Right atrium auricular region (tissue), 2 donors: ENCODE measurements at regions not wholly inside any gene's neighbourhood (a gene's known extent, or its start where the extent isn't known, plus 50 kb on each side); places are given as distances from the start of the nearest gene placed in this dataset.

ENCODE experiments used
- DNase-seq: peaks from one replicate; pipeline ENCODE4 v3.0.0-alpha.2; 2019; ENCODE audit warnings: low spot score
- H3K27ac ChIP-seq, 2 donors: fragments of 200-600 bp; sonication (generic); 1 replicate in 1 of 2; 2 replicates in 1 of 2; pipeline ENCODE4 v1.5.1; 2016 to 2019
- H3K27me3 ChIP-seq, 2 donors: fragments of 200-600 bp; sonication (generic); one replicate each; pipeline versions ENCODE4 v1.5.1 to v1.6.0; 2017 to 2019
- H3K36me3 ChIP-seq: fragments of 200-600 bp; sonication (generic); one replicate; pipeline ENCODE4 v1.5.1; 2016
- H3K4me1 ChIP-seq, 2 donors: fragments of 200-600 bp; sonication (generic); one replicate each; pipeline versions ENCODE4 v1.5.1 to v1.6.0; 2017 to 2019
- H3K4me3 ChIP-seq, 2 donors: fragments of 200-600 bp; sonication (generic); 1 replicate in 1 of 2; 2 replicates in 1 of 2; pipeline ENCODE4 v1.5.1; 2017 to 2019; ENCODE audit warnings: mild to moderate bottlenecking in 1 of 2, moderate library complexity in 1 of 2
- H3K9me3 ChIP-seq, 2 donors: fragments of 200-600 bp; sonication (generic); one replicate each; pipeline ENCODE4 v1.5.1; 2019
- TF ChIP-seq, protein P1 (sequence below), 2 donors: fragments of 200-600 bp; sonication (generic); IDR thresholded peaks; one replicate each; pipeline ENCODE4 v1.5.1; 2019; ENCODE audit warnings: antibody characterized with exemption in 2 of 2

DNA sequence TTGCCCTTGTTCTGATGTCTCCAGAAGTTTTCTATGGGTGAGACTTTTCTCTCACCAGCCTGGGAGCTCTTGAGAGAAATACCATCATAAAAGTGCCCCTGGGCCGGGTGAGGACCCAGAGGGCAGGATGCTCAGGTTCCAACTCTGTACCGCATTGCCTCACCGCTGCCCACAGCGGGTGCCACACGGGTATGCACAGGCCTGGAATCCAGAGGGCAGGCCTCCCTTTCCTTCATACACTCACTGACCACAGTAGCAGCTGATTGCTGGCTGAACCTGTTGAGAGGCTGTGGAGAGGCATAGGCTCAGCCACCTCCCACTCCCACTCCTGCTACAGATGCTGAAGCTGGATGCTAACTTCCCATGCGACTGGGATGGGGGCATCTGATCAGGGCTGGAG, 293.8 kb downstream of the CYP26B1 start:
- Histone ChIP-seq H3K9me3 (peaks cover 0 to 6% of the 10 kb centered on the region in 2 donors), H3K27me3 (no peaks in the 10 kb centered on the region), H3K4me1 (peaks cover 0 to 22% of the 10 kb centered on the region in 2 donors), H3K4me3 (no peak overlapping the region), H3K36me3 (no peaks in the 10 kb centered on the region), H3K27ac (no peak overlapping the region)
- TF ChIP-seq, protein P1, sequence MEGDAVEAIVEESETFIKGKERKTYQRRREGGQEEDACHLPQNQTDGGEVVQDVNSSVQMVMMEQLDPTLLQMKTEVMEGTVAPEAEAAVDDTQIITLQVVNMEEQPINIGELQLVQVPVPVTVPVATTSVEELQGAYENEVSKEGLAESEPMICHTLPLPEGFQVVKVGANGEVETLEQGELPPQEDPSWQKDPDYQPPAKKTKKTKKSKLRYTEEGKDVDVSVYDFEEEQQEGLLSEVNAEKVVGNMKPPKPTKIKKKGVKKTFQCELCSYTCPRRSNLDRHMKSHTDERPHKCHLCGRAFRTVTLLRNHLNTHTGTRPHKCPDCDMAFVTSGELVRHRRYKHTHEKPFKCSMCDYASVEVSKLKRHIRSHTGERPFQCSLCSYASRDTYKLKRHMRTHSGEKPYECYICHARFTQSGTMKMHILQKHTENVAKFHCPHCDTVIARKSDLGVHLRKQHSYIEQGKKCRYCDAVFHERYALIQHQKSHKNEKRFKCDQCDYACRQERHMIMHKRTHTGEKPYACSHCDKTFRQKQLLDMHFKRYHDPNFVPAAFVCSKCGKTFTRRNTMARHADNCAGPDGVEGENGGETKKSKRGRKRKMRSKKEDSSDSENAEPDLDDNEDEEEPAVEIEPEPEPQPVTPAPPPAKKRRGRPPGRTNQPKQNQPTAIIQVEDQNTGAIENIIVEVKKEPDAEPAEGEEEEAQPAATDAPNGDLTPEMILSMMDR (IDR thresholded peaks at IDR 0.05): no peak
- no peak for DNase-seq

DNA sequence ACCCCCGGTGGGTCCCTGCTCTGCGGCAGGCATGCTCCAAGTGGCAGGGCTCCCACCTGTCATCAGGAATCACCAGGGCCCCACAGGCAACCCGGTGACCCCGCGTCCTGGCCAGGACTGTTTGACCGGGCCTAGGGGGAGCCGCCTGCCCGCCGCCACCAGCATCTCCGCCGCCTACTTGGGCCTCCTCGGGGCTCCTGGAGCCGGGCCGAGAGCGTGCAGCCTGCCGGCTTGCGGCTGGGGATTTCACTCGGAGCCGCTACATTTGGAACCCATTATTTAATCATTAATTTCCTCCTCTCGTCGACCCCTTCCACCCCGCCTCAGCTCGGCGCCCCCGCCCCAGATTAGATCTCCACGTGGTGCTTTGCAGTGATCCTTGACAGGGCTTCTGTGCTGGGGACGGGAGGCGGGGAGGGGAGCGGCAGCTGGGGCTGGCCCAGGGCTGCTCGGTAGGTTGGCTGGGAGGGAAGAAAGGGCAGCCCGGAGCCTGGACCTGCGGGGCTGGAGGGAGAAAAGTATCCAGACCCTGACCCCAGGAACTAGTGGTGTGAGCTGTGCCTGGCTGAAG, 295.4 kb downstream of the CYP26B1 start:
- TF ChIP-seq, protein P1 (IDR thresholded peaks at IDR 0.05): no peak
- peak overlapping the region in 1 of 2 donors; percentile 56 for H3K27ac ChIP-seq
- H3K4me3 ChIP-seq: no peak overlapping the region
- peaks cover 0 to 6% of the 10 kb centered on the region in 2 donors for H3K9me3 ChIP-seq
- no peak for DNase-seq
- no peaks in the 10 kb centered on the region for H3K27me3 ChIP-seq
- peaks cover 0 to 22% of the 10 kb centered on the region in 2 donors for H3K4me1 ChIP-seq
- H3K36me3 ChIP-seq: no peaks in the 10 kb centered on the region

DNA sequence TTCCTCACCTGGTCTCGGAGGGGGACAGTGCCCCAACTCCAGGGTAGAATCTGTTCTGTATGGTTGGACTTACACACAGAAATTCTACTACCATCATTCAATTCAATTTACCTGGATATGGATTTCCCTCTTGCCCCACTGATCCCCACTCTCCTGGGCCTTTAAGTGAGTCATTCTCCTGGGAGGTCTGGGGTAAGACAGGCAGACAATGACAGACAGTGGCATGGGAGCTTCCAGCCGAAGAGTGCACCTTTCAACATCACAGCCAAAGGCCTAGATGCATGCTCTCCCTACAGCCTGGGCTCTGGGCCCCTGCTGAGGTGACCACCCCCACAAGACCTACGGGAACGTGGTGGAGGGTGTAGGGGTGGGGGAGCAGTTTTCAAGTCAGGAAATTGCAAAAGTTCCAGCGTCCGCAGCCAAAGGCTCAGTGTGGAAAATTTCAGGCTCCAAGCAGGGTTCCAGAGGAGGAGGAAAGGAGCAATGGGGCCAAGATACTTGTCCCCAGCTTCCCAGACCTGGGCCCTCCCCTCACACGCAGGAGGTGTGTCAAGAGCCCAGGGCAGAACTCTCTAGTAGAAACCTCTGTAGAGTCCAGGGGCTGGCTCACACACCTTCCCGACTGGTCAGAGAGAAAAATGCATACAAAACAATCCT, 296.4 kb downstream of the CYP26B1 start:
- TF ChIP-seq, protein P1 (IDR thresholded peaks at IDR 0.05): no peak
- H3K4me1 ChIP-seq: peaks cover 0 to 22% of the 10 kb centered on the region in 2 donors
- H3K27me3 ChIP-seq: no peaks in the 10 kb centered on the region
- peaks cover 0 to 6% of the 10 kb centered on the region in 2 donors for H3K9me3 ChIP-seq
- no peak overlapping the region for H3K4me3 ChIP-seq
- H3K36me3 ChIP-seq: no peaks in the 10 kb centered on the region
- DNase-seq: peak; percentile 60
- peak overlapping the region in 1 of 2 donors; percentile 56 for H3K27ac ChIP-seq

DNA sequence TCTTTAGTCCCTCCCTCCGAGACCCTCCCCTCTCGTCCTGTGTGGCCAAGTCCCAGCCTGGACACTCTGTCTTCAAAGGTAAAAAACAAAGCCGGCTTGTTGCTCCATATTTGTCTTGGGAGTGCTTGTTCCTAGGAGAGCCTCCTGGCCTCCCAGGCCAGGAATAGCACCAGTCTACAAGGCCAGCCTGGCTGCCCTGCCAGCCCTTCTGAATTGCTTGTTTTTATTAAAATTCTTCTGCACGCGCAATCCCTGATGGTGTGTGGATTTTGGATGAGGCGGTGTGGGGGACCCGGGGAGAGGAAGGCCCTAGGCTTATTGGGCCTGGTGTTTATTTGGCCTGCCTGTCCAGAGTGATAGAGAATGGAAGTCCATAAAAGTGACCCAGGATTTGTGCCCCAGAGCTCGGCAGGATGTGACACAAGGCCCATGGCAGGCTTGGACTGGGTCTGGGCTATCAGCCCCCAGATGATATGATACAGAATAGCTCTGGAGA, 297.3 kb downstream of the CYP26B1 start:
- peak; percentile 66 for DNase-seq
- Histone ChIP-seq H3K27ac (peak overlapping the region in 1 of 2 donors; percentile 56), H3K9me3 (peaks cover 0 to 1% of the 10 kb centered on the region in 2 donors), H3K36me3 (no peaks in the 10 kb centered on the region), H3K4me1 (peaks cover 0 to 22% of the 10 kb centered on the region in 2 donors), H3K27me3 (no peaks in the 10 kb centered on the region), H3K4me3 (no peak overlapping the region)
- TF ChIP-seq, protein P1 (IDR thresholded peaks at IDR 0.05): no peak

DNA sequence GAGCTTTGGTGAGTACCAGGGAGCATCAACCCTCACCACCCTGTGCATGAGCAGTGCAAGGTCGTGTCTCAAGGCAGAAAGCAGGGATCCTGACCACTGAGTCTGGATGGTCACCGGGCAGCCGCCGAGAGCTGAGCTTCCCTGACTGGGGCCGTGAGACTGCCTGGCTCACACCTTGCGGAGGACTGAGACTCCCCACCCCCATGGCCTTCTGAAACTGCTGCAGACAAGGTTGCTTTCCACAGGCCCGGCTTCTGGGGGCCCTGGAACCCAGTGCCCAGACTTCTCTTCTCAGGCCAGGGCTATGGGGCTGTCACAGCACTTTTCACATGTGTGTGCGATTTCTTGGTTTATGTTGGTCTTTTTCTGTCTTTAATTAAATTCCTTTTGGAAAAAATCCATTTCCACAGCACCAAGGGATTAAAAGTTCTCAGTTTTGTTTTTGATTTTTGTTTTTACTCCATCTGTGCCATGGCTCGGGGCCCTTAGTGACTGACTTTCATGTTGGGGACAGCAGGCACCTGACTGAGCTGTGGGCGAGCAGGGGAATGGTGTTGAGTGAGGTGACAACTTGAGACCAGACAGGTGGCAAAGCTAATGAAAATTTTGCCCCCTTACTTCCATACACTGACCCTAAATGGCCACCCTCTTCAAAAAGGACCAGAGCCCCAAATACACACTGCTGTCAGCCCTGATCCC, 297.9 kb downstream of the CYP26B1 start:
- Histone ChIP-seq H3K4me3 (no peak overlapping the region), H3K27ac (peak overlapping the region in 1 of 2 donors; percentile 56), H3K27me3 (no peaks in the 10 kb centered on the region), H3K4me1 (peaks cover 0 to 22% of the 10 kb centered on the region in 2 donors), H3K9me3 (no peaks in the 10 kb centered on the region), H3K36me3 (no peaks in the 10 kb centered on the region)
- TF ChIP-seq, protein P1 (IDR thresholded peaks at IDR 0.05): no peak
- peak; percentile 43 for DNase-seq
